B cell (primary cell): ENCODE measurements at regions not wholly inside any gene's neighbourhood (a gene's known extent, or its start where the extent isn't known, plus 50 kb on each side); places are given as distances from the start of the nearest gene placed in this dataset.

ENCODE experiments used
- ATAC-seq: fragments of 200-7000 bp; cut with Tn5 transposase; one replicate; pipeline ENCODE4 v1.10.0; 2021; ENCODE audit warnings: low read depth, mild to moderate bottlenecking, moderate number of reproducible peaks, moderate library complexity
- CTCF ChIA-PET: fragments of 350-600 bp; sonication (Branson Sonifier 250); formaldehyde crosslinking; loops from one replicate; lab custom pipeline; 2021; ENCODE audit warnings: antibody characterized with exemption, inconsistent platforms; lab: Charles Lee
- POLR2A ChIA-PET: fragments of 350-600 bp; sonication (Branson Sonifier 250); formaldehyde crosslinking; loops from one replicate; lab custom pipeline; 2021; ENCODE audit warnings: antibody characterized with exemption; lab: Charles Lee
- DNase-seq: peaks from one replicate; pipeline ENCODE4 v3.0.0; 2013
- H2AFZ ChIP-seq: 2 replicates; pipeline ENCODE4 v1.6.1; 2012; ENCODE audit warnings: mild to moderate bottlenecking, low read depth, low read length; ENCODE audit not compliant: insufficient read depth, poor library complexity, severe bottlenecking
- H3K27ac ChIP-seq, 2 donors: 1 replicate in 1 of 2; 2 replicates in 1 of 2; pipeline ENCODE4 v1.5.1; 2012 to 2013; ENCODE audit warnings: low read length in 2 of 2, mild to moderate bottlenecking in 2 of 2, moderate library complexity in 1 of 2
- H3K27me3 ChIP-seq, 4 experiments: fragments of 200-600 bp in 1 of 4; sonication (generic) in 1 of 4; replicated peaks in 1 of 4; 1 replicate in 2 of 4; 2 replicates in 2 of 4; pipeline versions ENCODE4 v1.6.1 to v1.7.0; 2013 to 2016; ENCODE audit warnings: low read length in 3 of 4, mild to moderate bottlenecking in 2 of 4, mixed read lengths in 1 of 4, moderate library complexity in 1 of 4; ENCODE audit not compliant: insufficient read depth in 4 of 4, control insufficient read depth in 3 of 4; ENCODE audit errors: control extremely low read depth in 1 of 4
- H3K36me3 ChIP-seq, 2 experiments: replicated peaks in 1 of 2; 1 replicate in 1 of 2; 2 replicates in 1 of 2; pipeline versions ENCODE4 v1.6.1 to v1.7.1; 2013; ENCODE audit warnings: low read length in 1 of 2; ENCODE audit not compliant: insufficient read depth in 2 of 2, control insufficient read depth in 1 of 2; ENCODE audit errors: control extremely low read depth in 1 of 2, extremely low read depth in 1 of 2
- H3K4me1 ChIP-seq, 2 donors: fragments of 200-600 bp in 1 of 2; sonication (generic) in 1 of 2; 1 replicate in 1 of 2; 2 replicates in 1 of 2; pipeline versions ENCODE4 v1.5.1 to v1.6.1; 2013 to 2017; ENCODE audit warnings: low read length in 2 of 2; ENCODE audit not compliant: control insufficient read depth in 2 of 2, insufficient read depth in 2 of 2
- H3K4me2 ChIP-seq: replicated peaks from 2 replicates; pipeline ENCODE3; 2012; ENCODE audit warnings: mild to moderate bottlenecking, low read depth, low read length; ENCODE audit not compliant: poor library complexity, severe bottlenecking
- H3K4me3 ChIP-seq, 5 experiments: fragments of 200-600 bp in 1 of 5; sonication (generic) in 1 of 5; 1 replicate in 3 of 5; 2 replicates in 2 of 5; pipeline versions ENCODE4 v1.5.1 to v1.7.0; 2011 to 2016; ENCODE audit warnings: low read length in 4 of 5, mild to moderate bottlenecking in 4 of 5, low read depth in 2 of 5, control low read depth in 1 of 5, moderate library complexity in 1 of 5; ENCODE audit not compliant: insufficient read depth in 1 of 5; ENCODE audit errors: control extremely low read depth in 1 of 5, extremely low read depth in 1 of 5
- H3K79me2 ChIP-seq: fragments of 200-600 bp; sonication (generic); one replicate; pipeline ENCODE4 v1.6.0; 2016; ENCODE audit warnings: low read length; ENCODE audit not compliant: control insufficient read depth, insufficient read depth
- H3K9ac ChIP-seq: fragments of 200-600 bp; sonication (generic); 2 replicates; pipeline ENCODE4 v1.6.1; 2017; ENCODE audit warnings: mild to moderate bottlenecking, low read length, moderate library complexity
- H3K9me3 ChIP-seq, 3 donors: one replicate each; pipeline versions ENCODE4 v1.6.1 to v1.7.1; 2013; ENCODE audit warnings: low read length in 2 of 3; ENCODE audit not compliant: control insufficient read depth in 2 of 3, insufficient read depth in 1 of 3; ENCODE audit errors: control extremely low read depth in 1 of 3
- H4K20me1 ChIP-seq: 2 replicates; pipeline ENCODE4 v1.6.0; 2012; ENCODE audit warnings: mild to moderate bottlenecking, low read length; ENCODE audit not compliant: insufficient read depth, control insufficient read depth, poor library complexity, severe bottlenecking
- H3K27ac Mint-ChIP-seq: one replicate; pipeline ENCODE4 v1.8.0; 2021; ENCODE audit warnings: mixed read lengths
- H3K27me3 Mint-ChIP-seq: one replicate; pipeline ENCODE4 v1.8.0; 2021; ENCODE audit warnings: mixed read lengths
- H3K4me1 Mint-ChIP-seq: one replicate; pipeline ENCODE4 v1.8.0; 2021; ENCODE audit warnings: mixed read lengths
- H3K4me3 Mint-ChIP-seq: one replicate; pipeline ENCODE4 v1.8.0; 2021; ENCODE audit warnings: mixed read lengths
- H3K9me3 Mint-ChIP-seq: one replicate; pipeline ENCODE4 v1.8.0; 2022; ENCODE audit warnings: mixed read lengths; ENCODE audit not compliant: insufficient read depth
- EZH2 ChIP-seq: IDR thresholded peaks from 2 replicates; pipeline ENCODE4 v1.6.1; 2012; ENCODE audit warnings: borderline replicate concordance, low read depth, mild to moderate bottlenecking, moderate library complexity, low read length; ENCODE audit not compliant: insufficient read depth, poor library complexity, severe bottlenecking
- WGBS: methylation state at CpG from one replicate; pipeline ENCODE4 v1.1.5; 2013; ENCODE audit warnings: missing lambda C conversion rate; ENCODE audit not compliant: insufficient coverage; 5-methylcytosine and 5-hydroxymethylcytosine counted together
- intact Hi-C: fragments of 100-400 bp; cut with micrococcal nuclease; formaldehyde crosslinking; loops from one replicate; pipeline ENCODE4 v1.10.0; 2022
- TF ChIP-seq, protein P1 (sequence below): fragments of 200-600 bp; IDR thresholded peaks from one replicate; pipeline ENCODE4 v1.8.0; 2022; ENCODE audit warnings: antibody characterized with exemption, mild to moderate bottlenecking

DNA sequence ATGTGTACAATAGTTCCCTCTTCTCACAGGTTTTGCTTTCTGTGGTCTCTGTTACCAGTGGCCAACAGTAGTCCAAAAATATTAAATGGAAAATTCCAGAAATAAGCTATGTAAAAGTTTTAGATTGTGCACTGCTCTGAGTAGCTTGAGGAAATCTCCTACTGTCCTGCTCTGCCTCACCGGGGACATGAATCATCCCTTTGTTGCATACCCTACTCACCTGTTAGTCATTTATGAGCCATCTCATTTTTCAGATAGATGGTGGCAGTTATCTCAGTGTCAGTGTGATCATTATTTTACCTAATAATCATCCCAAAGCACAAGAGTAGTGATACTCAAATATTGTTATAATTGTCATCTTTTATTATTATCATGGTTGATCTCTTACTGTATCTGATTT, 688.1 kb downstream of the PLA2G4A start:
- H2AFZ ChIP-seq: no peak overlapping the region
- Mint-ChIP-seq H3K4me1 (no peaks in the 10 kb centered on the region), H3K9me3 (peaks cover 2% of the 10 kb centered on the region), H3K27ac (no peak overlapping the region), H3K4me3 (no peak overlapping the region), H3K27me3 (no peaks in the 10 kb centered on the region)
- no peak overlapping the region for H3K9ac ChIP-seq
- H3K4me1 ChIP-seq: no peaks in the 10 kb centered on the region
- H3K27ac ChIP-seq: no peak overlapping the region
- TF ChIP-seq EZH2: no peak
- TF ChIP-seq, protein P1, sequence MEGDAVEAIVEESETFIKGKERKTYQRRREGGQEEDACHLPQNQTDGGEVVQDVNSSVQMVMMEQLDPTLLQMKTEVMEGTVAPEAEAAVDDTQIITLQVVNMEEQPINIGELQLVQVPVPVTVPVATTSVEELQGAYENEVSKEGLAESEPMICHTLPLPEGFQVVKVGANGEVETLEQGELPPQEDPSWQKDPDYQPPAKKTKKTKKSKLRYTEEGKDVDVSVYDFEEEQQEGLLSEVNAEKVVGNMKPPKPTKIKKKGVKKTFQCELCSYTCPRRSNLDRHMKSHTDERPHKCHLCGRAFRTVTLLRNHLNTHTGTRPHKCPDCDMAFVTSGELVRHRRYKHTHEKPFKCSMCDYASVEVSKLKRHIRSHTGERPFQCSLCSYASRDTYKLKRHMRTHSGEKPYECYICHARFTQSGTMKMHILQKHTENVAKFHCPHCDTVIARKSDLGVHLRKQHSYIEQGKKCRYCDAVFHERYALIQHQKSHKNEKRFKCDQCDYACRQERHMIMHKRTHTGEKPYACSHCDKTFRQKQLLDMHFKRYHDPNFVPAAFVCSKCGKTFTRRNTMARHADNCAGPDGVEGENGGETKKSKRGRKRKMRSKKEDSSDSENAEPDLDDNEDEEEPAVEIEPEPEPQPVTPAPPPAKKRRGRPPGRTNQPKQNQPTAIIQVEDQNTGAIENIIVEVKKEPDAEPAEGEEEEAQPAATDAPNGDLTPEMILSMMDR: no peak
- ChIA-PET CTCF (no interaction called here), POLR2A (no interaction called here)
- ATAC-seq: no peak
- no CpG with 5 or more reads among the region's 1 CpG for WGBS
- H4K20me1 ChIP-seq: no peaks in the 10 kb centered on the region
- peaks cover 0 to 1% (median 0%) of the 10 kb centered on the region in 3 donors for H3K9me3 ChIP-seq
- H3K36me3 ChIP-seq: no peaks in the 10 kb centered on the region
- intact Hi-C loops: no loop called here
- no peaks in the 10 kb centered on the region for H3K79me2 ChIP-seq
- H3K4me3 ChIP-seq: no peak overlapping the region
- DNase-seq: no peak
- no peak overlapping the region for H3K4me2 ChIP-seq
- no peaks in the 10 kb centered on the region for H3K27me3 ChIP-seq

DNA sequence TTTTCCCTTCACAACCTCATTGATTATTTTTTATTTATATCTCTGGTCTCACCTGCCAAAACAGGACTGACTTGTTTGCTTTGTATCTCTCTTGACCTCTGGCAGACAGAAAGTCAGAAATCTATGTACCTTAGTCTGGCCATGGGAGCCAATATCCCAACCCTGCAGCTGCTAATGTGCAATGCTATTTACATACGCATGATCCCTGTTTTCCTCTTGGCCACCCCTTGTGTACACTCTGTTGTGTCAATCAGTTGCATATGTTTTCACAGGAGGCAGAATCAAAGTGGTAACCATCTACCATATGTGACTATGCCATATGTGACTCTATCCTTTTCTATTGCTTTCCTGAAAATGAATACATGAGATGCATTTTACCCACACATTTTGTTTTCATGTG, 688.8 kb downstream of the PLA2G4A start:
- no peak for ATAC-seq
- H3K27me3 ChIP-seq: no peaks in the 10 kb centered on the region
- H2AFZ ChIP-seq: no peak overlapping the region
- no peaks in the 10 kb centered on the region for H3K36me3 ChIP-seq
- POLR2A ChIA-PET: no interaction called here
- H3K79me2 ChIP-seq: no peaks in the 10 kb centered on the region
- CTCF ChIA-PET: no interaction called here
- H3K4me1 ChIP-seq: no peaks in the 10 kb centered on the region
- Mint-ChIP-seq H3K27me3 (no peaks in the 10 kb centered on the region), H3K4me3 (no peak overlapping the region), H3K9me3 (peaks cover 2% of the 10 kb centered on the region), H3K27ac (no peak overlapping the region), H3K4me1 (no peaks in the 10 kb centered on the region)
- TF ChIP-seq, protein P1: no peak
- no peak for TF ChIP-seq EZH2
- 100% methylated on average over 1 of the region's 1 CpG for WGBS
- H3K9ac ChIP-seq: no peak overlapping the region
- intact Hi-C loops: no loop called here
- no peak for DNase-seq
- no peak overlapping the region for H3K27ac ChIP-seq
- H3K4me3 ChIP-seq: no peak overlapping the region
- no peak overlapping the region for H3K4me2 ChIP-seq
- H4K20me1 ChIP-seq: no peaks in the 10 kb centered on the region
- peaks cover 0 to 1% (median 0%) of the 10 kb centered on the region in 3 donors for H3K9me3 ChIP-seq
